Neuronal stem cell (in vitro differentiated cells): ENCODE measurements at regions not wholly inside any gene's neighbourhood (a gene's known extent, or its start where the extent isn't known, plus 50 kb on each side); places are given as distances from the start of the nearest gene placed in this dataset.

ENCODE experiments used
- DNase-seq: peaks from one replicate; pipeline ENCODE4 v3.0.0-alpha.2; 2013; ENCODE audit warnings: low spot score
- H2AFZ ChIP-seq: one replicate; pipeline ENCODE4 v1.6.1; 2013; ENCODE audit warnings: mild to moderate bottlenecking, low read length, inconsistent platforms
- H2AK5ac ChIP-seq: 2 replicates; pipeline ENCODE4 v1.6.1; 2013; ENCODE audit warnings: low read depth, mild to moderate bottlenecking, inconsistent platforms, low read length, moderate library complexity, mixed read lengths
- H2BK120ac ChIP-seq: 2 replicates; pipeline ENCODE4 v1.6.1; 2013; ENCODE audit warnings: low read depth, mild to moderate bottlenecking, inconsistent platforms, low read length, moderate library complexity, mixed read lengths
- H2BK12ac ChIP-seq: one replicate; pipeline ENCODE4 v1.6.1; 2013; ENCODE audit warnings: low read length, inconsistent platforms
- H2BK15ac ChIP-seq: 2 replicates; pipeline ENCODE4 v1.6.1; 2013; ENCODE audit warnings: mild to moderate bottlenecking, low read length, inconsistent platforms, mixed read lengths
- H2BK5ac ChIP-seq: one replicate; pipeline ENCODE4 v1.6.1; 2013; ENCODE audit warnings: inconsistent platforms, mild to moderate bottlenecking, low read length, moderate library complexity
- H3K14ac ChIP-seq: one replicate; pipeline ENCODE4 v1.6.1; 2013; ENCODE audit warnings: low read length, inconsistent platforms
- H3K18ac ChIP-seq: 2 replicates; pipeline ENCODE4 v1.6.1; 2013; ENCODE audit warnings: low read length, inconsistent platforms
- H3K23ac ChIP-seq: 2 replicates; pipeline ENCODE4 v1.6.1; 2013; ENCODE audit warnings: low read depth, mild to moderate bottlenecking, mixed read lengths, low read length, inconsistent platforms; ENCODE audit not compliant: poor library complexity
- H3K27ac ChIP-seq: replicated peaks from 3 replicates; pipeline ENCODE4 v1.5.1; 2013; ENCODE audit warnings: low read length, inconsistent platforms
- H3K27me3 ChIP-seq, 3 experiments: 2 replicates each; pipeline ENCODE4 v1.6.1; 2013; ENCODE audit warnings: low read length in 3 of 3, mild to moderate bottlenecking in 2 of 3, inconsistent platforms in 1 of 3, low read depth in 1 of 3, mixed read lengths in 1 of 3, moderate library complexity in 1 of 3; ENCODE audit not compliant: control insufficient read depth in 3 of 3, insufficient read depth in 3 of 3
- H3K36me3 ChIP-seq, 2 donors: replicated peaks in 1 of 2; 2 replicates each; pipeline ENCODE4 v1.6.1; 2013; ENCODE audit warnings: low read length in 2 of 2; ENCODE audit not compliant: control insufficient read depth in 2 of 2, insufficient read depth in 2 of 2
- H3K4ac ChIP-seq: 2 replicates; pipeline ENCODE4 v1.6.1; 2013; ENCODE audit warnings: inconsistent platforms, mild to moderate bottlenecking, low read length, moderate library complexity
- H3K4me1 ChIP-seq, 2 donors: 1 replicate in 1 of 2; 2 replicates in 1 of 2; pipeline ENCODE4 v1.6.1; 2013; ENCODE audit warnings: low read length in 2 of 2, low read depth in 1 of 2; ENCODE audit not compliant: control insufficient read depth in 2 of 2, insufficient read depth in 1 of 2
- H3K4me2 ChIP-seq: one replicate; pipeline ENCODE4 v1.6.1; 2013; ENCODE audit warnings: mild to moderate bottlenecking, low read length, inconsistent platforms; ENCODE audit not compliant: insufficient read depth, poor library complexity, severe bottlenecking
- H3K4me3 ChIP-seq, 2 donors: 2 replicates each; pipeline ENCODE4 v1.5.1; 2013; ENCODE audit warnings: low read length in 2 of 2, mild to moderate bottlenecking in 2 of 2, inconsistent platforms in 1 of 2, moderate library complexity in 1 of 2
- H3K79me1 ChIP-seq: one replicate; pipeline ENCODE4 v1.6.1; 2013; ENCODE audit warnings: low read depth, mild to moderate bottlenecking, inconsistent platforms, low read length, moderate library complexity
- H3K9ac ChIP-seq: one replicate; pipeline ENCODE4 v1.6.1; 2013; ENCODE audit warnings: mild to moderate bottlenecking, low read depth, low read length, inconsistent platforms; ENCODE audit not compliant: poor library complexity
- H3K9me3 ChIP-seq, 2 donors: replicated peaks in 1 of 2; 2 replicates each; pipeline versions ENCODE3 to v1.6.1; 2013; ENCODE audit warnings: low read length in 2 of 2, mild to moderate bottlenecking in 2 of 2, inconsistent platforms in 1 of 2, low read depth in 1 of 2, mixed read lengths in 1 of 2, moderate library complexity in 1 of 2; ENCODE audit not compliant: control insufficient read depth in 2 of 2, insufficient read depth in 1 of 2
- H4K8ac ChIP-seq: one replicate; pipeline ENCODE4 v1.6.1; 2013; ENCODE audit warnings: low read depth, mild to moderate bottlenecking, inconsistent platforms, low read length, moderate library complexity
- H4K91ac ChIP-seq: one replicate; pipeline ENCODE4 v1.6.1; 2013; ENCODE audit warnings: low read length, low read depth, mild to moderate bottlenecking, inconsistent platforms; ENCODE audit not compliant: poor library complexity
- WGBS, 2 donors: extraction: QIAGEN DNeasy Blood & Tissue Kit; methylation state at CpG; one replicate each; pipeline ENCODE4 v1.1.7; 2013; ENCODE audit warnings: missing lambda C conversion rate in 2 of 2, mixed read lengths in 1 of 2; ENCODE audit not compliant: insufficient read length in 2 of 2, insufficient replicate concordance in 1 of 2; ENCODE audit errors: extremely low coverage in 2 of 2; 5-methylcytosine and 5-hydroxymethylcytosine counted together

GRCh38 chr7:28315565-28316410 is 96.5 kb upstream of the CREB5 start:
- no peak overlapping the region for H2AFZ ChIP-seq
- H3K4me1 ChIP-seq = peaks cover 0 to 7% of the 10 kb centered on the region in 2 donors
- no peak overlapping the region for H2BK15ac ChIP-seq
- no peak overlapping the region for H2BK5ac ChIP-seq
- no peak overlapping the region for H3K4me3 ChIP-seq
- H2BK12ac ChIP-seq = no peak overlapping the region
- no peak overlapping the region for H2AK5ac ChIP-seq
- H3K4ac ChIP-seq = no peak overlapping the region
- no peak for DNase-seq
- H4K8ac ChIP-seq = no peak overlapping the region
- H3K14ac ChIP-seq = no peak overlapping the region
- no peaks in the 10 kb centered on the region for H3K79me1 ChIP-seq
- H4K91ac ChIP-seq = no peak overlapping the region
- H3K23ac ChIP-seq = no peak overlapping the region
- no peak overlapping the region for H3K18ac ChIP-seq
- H3K9ac ChIP-seq = no peak overlapping the region
- no peak overlapping the region for H2BK120ac ChIP-seq
- WGBS, 2 donors = no CpG with 5 or more reads among the region's 16 CpGs
- H3K9me3 ChIP-seq = peaks cover 0 to 2% of the 10 kb centered on the region in 2 donors
- no peaks in the 10 kb centered on the region for H3K36me3 ChIP-seq
- no peak overlapping the region for H3K4me2 ChIP-seq
- peaks cover 0 to 28% (median 0%) of the 10 kb centered on the region in 3 experiments for H3K27me3 ChIP-seq
- H3K27ac ChIP-seq = no peak overlapping the region

DNA sequence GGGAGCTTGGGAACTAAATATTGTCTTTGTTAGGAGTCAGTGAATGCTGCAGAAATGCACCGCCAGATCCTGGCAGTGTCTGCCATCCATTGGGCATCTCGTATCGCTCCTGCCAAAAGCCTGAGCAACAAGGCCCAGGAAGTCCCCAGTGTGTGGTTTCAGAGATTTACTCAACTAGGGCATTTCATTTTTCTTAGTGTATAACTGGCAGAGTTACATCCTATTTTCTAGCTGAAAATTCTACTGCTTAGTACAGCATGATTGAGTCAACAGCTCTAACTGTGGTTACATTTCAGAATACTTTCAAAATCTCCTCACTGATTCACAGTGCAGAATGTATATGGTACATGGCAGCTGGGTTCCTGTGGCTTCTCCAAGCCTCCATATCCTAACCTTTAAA is 95.8 kb upstream of the CREB5 start:
- Histone ChIP-seq H3K9ac (no peak overlapping the region), H3K4me3 (no peak overlapping the region)
- DNase-seq = no peak

GRCh38 chr7:28318101-28318762 is 94.1 kb upstream of the CREB5 start:
- Histone ChIP-seq H2BK5ac (no peak overlapping the region), H2BK15ac (no peak overlapping the region), H3K4me1 (no peaks in the 10 kb centered on the region), H3K4me2 (no peak overlapping the region), H3K4me3 (no peak overlapping the region), H3K23ac (no peak overlapping the region), H2BK120ac (no peak overlapping the region), H2AFZ (no peak overlapping the region), H3K27ac (no peak overlapping the region), H3K18ac (no peak overlapping the region), H3K9ac (no peak overlapping the region), H4K91ac (no peak overlapping the region), H2BK12ac (no peak overlapping the region), H3K14ac (no peak overlapping the region), H2AK5ac (no peak overlapping the region), H3K4ac (no peak overlapping the region), H4K8ac (no peak overlapping the region), H3K27me3 (peaks cover 0 to 31% (median 0%) of the 10 kb centered on the region in 3 experiments), H3K79me1 (no peaks in the 10 kb centered on the region), H3K36me3 (no peaks in the 10 kb centered on the region), H3K9me3 (peaks cover 0 to 2% of the 10 kb centered on the region in 2 donors)
- DNase-seq = no peak
- WGBS, 2 donors = no CpG with 5 or more reads among the region's 3 CpGs

More for the DNA sequence above, 95.8 kb upstream of the CREB5 start:
- Histone ChIP-seq H3K4me1 (peaks cover 0 to 7% of the 10 kb centered on the region in 2 donors), H2BK12ac (no peak overlapping the region), H3K14ac (no peak overlapping the region), H3K27ac (no peak overlapping the region), H2BK5ac (no peak overlapping the region), H3K9me3 (peaks cover 0 to 2% of the 10 kb centered on the region in 2 donors), H3K18ac (no peak overlapping the region), H4K8ac (no peak overlapping the region), H3K23ac (no peak overlapping the region), H2BK120ac (no peak overlapping the region), H2AFZ (no peak overlapping the region), H3K4me2 (no peak overlapping the region), H2AK5ac (no peak overlapping the region), H4K91ac (no peak overlapping the region), H3K79me1 (no peaks in the 10 kb centered on the region), H2BK15ac (no peak overlapping the region), H3K36me3 (no peaks in the 10 kb centered on the region), H3K27me3 (peaks cover 0 to 33% (median 0%) of the 10 kb centered on the region in 3 experiments), H3K4ac (no peak overlapping the region)
- WGBS, 2 donors = no CpG with 5 or more reads among the region's 3 CpGs

GRCh38 chr7:28323833-28324232 is 88.5 kb upstream of the CREB5 start:
- no peak overlapping the region for H3K4me2 ChIP-seq
- H2BK15ac ChIP-seq = no peak overlapping the region
- H3K79me1 ChIP-seq = no peaks in the 10 kb centered on the region
- H3K9ac ChIP-seq = no peak overlapping the region
- H2AFZ ChIP-seq = no peak overlapping the region
- no peak overlapping the region for H2AK5ac ChIP-seq
- H2BK5ac ChIP-seq = no peak overlapping the region
- peaks cover 0 to 10% (median 0%) of the 10 kb centered on the region in 3 experiments for H3K27me3 ChIP-seq
- WGBS, 2 donors = no CpG with 5 or more reads among the region's 7 CpGs
- H3K23ac ChIP-seq = no peak overlapping the region
- H3K36me3 ChIP-seq = no peaks in the 10 kb centered on the region
- no peak overlapping the region for H3K4me3 ChIP-seq
- H3K4me1 ChIP-seq = no peaks in the 10 kb centered on the region
- H4K91ac ChIP-seq = no peak overlapping the region
- H3K4ac ChIP-seq = no peak overlapping the region
- no peak overlapping the region for H2BK120ac ChIP-seq
- H4K8ac ChIP-seq = no peak overlapping the region
- no peak overlapping the region for H3K27ac ChIP-seq
- no peak for DNase-seq
- no peak overlapping the region for H2BK12ac ChIP-seq
- no peak overlapping the region for H3K14ac ChIP-seq
- no peak overlapping the region for H3K18ac ChIP-seq
- peaks cover 0 to 2% of the 10 kb centered on the region in 2 donors for H3K9me3 ChIP-seq
